ENCODE measurements at regions not wholly inside any gene's neighbourhood (a gene's known extent, or its start where the extent isn't known, plus 50 kb on each side); places are given as distances from the start of the nearest gene placed in this dataset.

- DNase-seq (no peak), ATAC-seq (no peak)
- no peak overlapping the region for H3K4me3 ChIP-seq
- no peaks in the 10 kb centered on the region for H3K9me3 ChIP-seq
- H3K4me1 ChIP-seq = no peaks in the 10 kb centered on the region
- no peaks in the 10 kb centered on the region for H3K27me3 ChIP-seq
- intact Hi-C loops (cut with DNase I) = no loop called here
- no peak overlapping the region for H3K27ac ChIP-seq
- WGBS, 2 donors = 68 to 74% methylated on average over 3 of the region's 3 CpGs
- no peaks in the 10 kb centered on the region for H3K36me3 ChIP-seq (replicated peaks in 1 of 2; ENCODE audit: insufficient read depth in 1 of 2, low read depth in 2 of 2)
- TF ChIP-seq POLR2A (IDR thresholded peaks at IDR 0.05) = no peak
- TF ChIP-seq, protein P1, sequence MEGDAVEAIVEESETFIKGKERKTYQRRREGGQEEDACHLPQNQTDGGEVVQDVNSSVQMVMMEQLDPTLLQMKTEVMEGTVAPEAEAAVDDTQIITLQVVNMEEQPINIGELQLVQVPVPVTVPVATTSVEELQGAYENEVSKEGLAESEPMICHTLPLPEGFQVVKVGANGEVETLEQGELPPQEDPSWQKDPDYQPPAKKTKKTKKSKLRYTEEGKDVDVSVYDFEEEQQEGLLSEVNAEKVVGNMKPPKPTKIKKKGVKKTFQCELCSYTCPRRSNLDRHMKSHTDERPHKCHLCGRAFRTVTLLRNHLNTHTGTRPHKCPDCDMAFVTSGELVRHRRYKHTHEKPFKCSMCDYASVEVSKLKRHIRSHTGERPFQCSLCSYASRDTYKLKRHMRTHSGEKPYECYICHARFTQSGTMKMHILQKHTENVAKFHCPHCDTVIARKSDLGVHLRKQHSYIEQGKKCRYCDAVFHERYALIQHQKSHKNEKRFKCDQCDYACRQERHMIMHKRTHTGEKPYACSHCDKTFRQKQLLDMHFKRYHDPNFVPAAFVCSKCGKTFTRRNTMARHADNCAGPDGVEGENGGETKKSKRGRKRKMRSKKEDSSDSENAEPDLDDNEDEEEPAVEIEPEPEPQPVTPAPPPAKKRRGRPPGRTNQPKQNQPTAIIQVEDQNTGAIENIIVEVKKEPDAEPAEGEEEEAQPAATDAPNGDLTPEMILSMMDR (IDR thresholded peaks at IDR 0.05) = no peak
Measured at GRCh38 chr5:82330530-82331270, 52.5 kb upstream of the RPS23 start.

- no peak for ATAC-seq
- WGBS, 2 donors = 91 to 95% methylated on average over 6 of the region's 6 CpGs
- no peak for DNase-seq
Measured at GRCh38 chr5:82329393-82329792, 51.2 kb upstream of the RPS23 start.

More at GRCh38 chr5:82329393-82329792, 51.2 kb upstream of the RPS23 start:
- Histone ChIP-seq H3K4me3 (no peak overlapping the region), H3K9me3 (no peaks in the 10 kb centered on the region), H3K27ac (no peak overlapping the region), H3K4me1 (no peaks in the 10 kb centered on the region), H3K36me3 (replicated peaks in 1 of 2; ENCODE audit: insufficient read depth in 1 of 2, low read depth in 2 of 2) (no peaks in the 10 kb centered on the region), H3K27me3 (no peaks in the 10 kb centered on the region)
- no peak for TF ChIP-seq POLR2A (IDR thresholded peaks at IDR 0.05)
- TF ChIP-seq, protein P1 (IDR thresholded peaks at IDR 0.05) = no peak
- intact Hi-C loops (cut with DNase I) = no loop called here

Small RNA genes in the stretch of these regions (microRNA-seq; reads per million reads assigned to microRNA genes)
- gene MIR3977 (ENCODE audit: borderline number of aligned reads in 2 of 2, borderline replicate concordance in 2 of 2) = 0 reads per million in 2 donors

Measured in body of pancreas (tissue), 4 donors.